LHCN-M2 (cell line): ENCODE measurements at regions not wholly inside any gene's neighbourhood (a gene's known extent, or its start where the extent isn't known, plus 50 kb on each side); places are given as distances from the start of the nearest gene placed in this dataset.
"Not testable (repeated sequence)": the region's sequence is repeated elsewhere in the genome, so short reads cannot be mapped to it uniquely, and the experiment has no call there.

Source experiments
- DNase-seq: peaks from one replicate; pipeline ENCODE4 v3.0.0-alpha.2; 2012; ENCODE audit warnings: low read depth

GRCh38 chr5:56388229-56388985 is 155.3 kb upstream of the ANKRD55 start:
- DNase-seq, result no peak

- no peak for DNase-seq
Measured at GRCh38 chr5:56386046-56386445, 152.9 kb upstream of the ANKRD55 start.

GRCh38 chr5:56384186-56384585 is 151.1 kb upstream of the ANKRD55 start:
- DNase-seq, result no peak

GRCh38 chr5:56383761-56384160 is 150.6 kb upstream of the ANKRD55 start:
- no peak for DNase-seq

DNA sequence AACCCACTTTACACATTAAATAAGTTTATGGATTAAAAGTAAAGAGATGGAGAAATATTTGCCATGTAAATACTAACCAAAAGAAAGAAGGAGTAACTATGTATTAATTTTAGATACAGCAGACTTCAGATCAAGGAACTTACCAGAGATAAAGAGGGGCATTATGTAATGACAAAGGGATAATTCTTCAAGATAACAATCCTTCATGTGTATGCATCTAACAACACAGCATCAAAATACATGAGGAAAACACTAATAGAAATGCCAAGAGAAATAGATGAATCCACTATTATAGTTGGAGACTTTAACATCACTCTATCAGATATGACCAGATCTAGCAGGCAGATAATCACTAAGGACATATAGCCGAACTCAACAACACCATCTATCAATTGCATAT is 149.8 kb upstream of the ANKRD55 start:
- DNase-seq, result no peak

DNA sequence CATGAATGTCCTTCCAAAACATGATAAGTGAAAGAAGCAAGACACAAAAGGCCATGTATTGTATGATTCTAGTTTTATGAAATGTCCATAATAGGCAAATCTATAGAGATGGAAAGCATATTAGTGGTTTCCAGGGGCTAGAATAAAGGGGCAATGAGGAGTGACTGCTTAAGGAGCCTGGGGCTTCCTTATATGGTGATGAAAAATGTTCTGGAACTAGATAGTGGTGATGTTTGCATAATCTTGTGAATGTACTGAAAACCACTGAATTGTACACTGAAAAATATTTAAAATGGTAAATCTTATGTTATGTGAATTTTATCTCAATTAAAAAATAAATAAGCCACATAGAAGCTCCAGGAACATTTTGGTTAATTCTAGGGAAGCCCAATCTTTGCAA is 144.4 kb upstream of the ANKRD55 start:
- no peak for DNase-seq

- DNase-seq, result no peak
Measured at GRCh38 chr5:56376128-56376527, 143.0 kb upstream of the ANKRD55 start.

DNA sequence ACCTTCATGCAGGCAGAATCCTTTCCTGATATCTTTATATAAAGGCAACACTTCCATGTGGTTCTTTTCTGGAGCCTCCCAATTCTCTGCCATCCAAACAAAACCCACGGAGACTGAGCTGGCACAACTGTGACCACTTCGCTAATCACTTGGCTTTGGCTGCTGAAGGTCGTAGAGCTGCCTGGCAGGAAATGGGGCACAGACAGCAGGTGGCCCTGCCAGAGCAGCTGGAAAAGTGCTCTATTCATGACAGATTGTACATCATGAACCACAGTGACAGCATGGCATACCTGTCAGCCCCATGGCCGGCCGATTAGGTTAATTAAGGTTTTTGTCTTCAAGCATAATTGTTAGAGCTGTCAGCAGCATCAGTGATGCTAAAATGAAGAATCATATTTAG is 141.9 kb upstream of the ANKRD55 start:
- DNase-seq, result peak; percentile 12

- not testable (repeated sequence) for DNase-seq
Measured at GRCh38 chr5:56372491-56372890, 139.4 kb upstream of the ANKRD55 start.

GRCh38 chr5:56369361-56369811 is 136.3 kb upstream of the ANKRD55 start:
- DNase-seq, result peak; percentile 61

GRCh38 chr5:56367748-56368147 is 134.6 kb upstream of the ANKRD55 start:
- DNase-seq, result no peak

- DNase-seq, result no peak
Measured at GRCh38 chr5:56366986-56367385, 133.9 kb upstream of the ANKRD55 start.

DNA sequence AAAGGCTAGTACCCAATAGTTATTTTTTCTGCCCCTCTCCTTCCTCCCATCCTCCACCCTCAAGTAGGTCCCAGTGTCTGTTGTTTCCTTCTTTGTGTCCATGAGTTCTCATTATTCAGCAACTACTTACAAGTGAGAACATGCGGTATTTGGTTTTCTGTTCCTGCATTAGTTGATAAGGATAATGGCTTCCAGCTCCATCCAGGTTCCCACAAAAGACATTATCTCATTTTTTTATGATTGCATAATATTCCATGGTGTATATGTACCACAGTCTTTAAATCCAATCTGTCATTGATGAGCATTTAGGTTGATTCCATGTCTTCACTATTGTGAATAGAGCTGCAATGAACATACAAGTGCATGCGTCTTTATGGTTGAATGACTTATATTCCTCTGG is 128.3 kb upstream of the ANKRD55 start:
- DNase-seq, result no peak

DNA sequence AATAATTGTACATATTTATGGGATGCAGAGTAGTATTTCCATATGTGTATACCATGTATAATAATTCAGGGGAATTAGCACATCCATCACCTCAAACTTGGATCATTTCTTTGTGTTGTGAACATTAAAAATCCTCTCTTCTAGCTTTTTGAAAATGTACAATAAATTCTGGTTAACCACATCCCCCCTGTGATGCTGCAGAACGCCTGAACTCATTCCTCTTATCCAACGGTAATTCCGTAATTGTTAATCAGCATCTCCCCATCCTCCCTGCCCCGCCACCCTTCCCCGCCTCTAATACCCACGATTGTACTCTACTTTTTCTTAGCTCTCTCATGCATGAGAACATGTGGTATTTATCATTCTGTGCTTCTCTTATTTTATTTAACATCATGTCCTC is 127.7 kb upstream of the ANKRD55 start:
- DNase-seq, result no peak

DNA sequence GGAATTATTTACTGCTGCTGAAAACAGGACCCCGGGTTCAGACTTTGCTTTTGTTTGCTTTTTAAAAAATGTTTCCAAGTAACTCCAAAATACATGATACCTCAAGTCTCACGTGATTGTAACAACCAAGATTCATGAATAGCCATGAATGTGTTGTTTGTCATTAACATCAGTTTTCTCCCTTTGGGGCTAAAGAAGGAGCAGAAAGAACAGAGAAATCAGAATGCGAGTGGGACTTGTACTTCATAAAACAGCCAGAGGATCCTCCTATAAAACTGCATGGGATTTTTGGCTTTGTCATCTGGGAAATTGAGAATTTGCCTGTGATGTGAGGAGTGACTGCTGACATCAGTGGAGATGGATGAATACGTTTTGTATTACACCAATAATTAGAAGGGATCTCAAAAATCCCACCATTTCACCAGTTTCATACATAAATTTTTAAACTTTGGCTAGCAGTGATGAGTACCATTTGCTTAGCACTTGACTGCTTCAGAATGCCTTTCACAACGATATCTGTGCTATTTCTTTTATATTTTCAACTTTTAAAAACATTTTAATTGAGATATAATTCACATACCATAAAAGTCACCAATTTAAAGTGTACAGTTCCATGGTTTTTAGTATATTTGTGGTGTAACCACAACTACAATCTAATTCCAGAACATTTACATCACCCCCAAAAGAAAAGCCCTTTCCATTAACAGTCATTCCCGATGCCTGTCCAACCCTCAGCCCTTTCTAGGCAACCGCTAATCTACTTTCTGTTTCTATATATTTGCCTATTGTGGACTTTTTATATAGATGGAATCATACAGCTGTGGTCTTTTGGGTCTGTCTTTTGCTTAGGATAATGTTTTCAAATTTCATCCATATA is 126.9 kb upstream of the ANKRD55 start:
- no peak for DNase-seq

GRCh38 chr5:56358703-56359681 is 125.9 kb upstream of the ANKRD55 start:
- peak; percentile 89 for DNase-seq

DNA sequence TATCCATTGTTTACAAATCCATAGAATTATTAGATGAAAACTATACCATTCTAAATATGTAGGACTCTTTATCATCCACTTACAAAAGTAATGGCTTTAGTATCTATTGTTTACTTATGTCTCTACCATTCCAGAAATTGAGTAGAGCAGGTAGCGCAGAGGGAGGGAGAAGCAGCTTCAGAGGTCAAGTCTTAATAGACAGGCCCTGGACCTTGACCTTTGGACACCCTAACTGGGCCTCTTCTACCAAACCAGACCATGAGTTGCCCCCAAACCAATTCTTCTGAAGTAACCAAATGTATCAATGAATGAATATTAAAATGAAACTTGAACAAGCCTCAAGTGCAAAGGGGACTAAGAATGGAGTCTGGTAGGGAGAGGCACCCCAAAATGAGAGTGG is 124.9 kb upstream of the ANKRD55 start:
- DNase-seq, result no peak

- DNase-seq, result no peak
Measured at GRCh38 chr5:56357426-56357825, 124.3 kb upstream of the ANKRD55 start.

- DNase-seq, result no peak
Measured at GRCh38 chr5:56356836-56357160, 123.7 kb upstream of the ANKRD55 start.

- DNase-seq, result no peak
Measured at GRCh38 chr5:56356121-56356835, 123.1 kb upstream of the ANKRD55 start.

DNA sequence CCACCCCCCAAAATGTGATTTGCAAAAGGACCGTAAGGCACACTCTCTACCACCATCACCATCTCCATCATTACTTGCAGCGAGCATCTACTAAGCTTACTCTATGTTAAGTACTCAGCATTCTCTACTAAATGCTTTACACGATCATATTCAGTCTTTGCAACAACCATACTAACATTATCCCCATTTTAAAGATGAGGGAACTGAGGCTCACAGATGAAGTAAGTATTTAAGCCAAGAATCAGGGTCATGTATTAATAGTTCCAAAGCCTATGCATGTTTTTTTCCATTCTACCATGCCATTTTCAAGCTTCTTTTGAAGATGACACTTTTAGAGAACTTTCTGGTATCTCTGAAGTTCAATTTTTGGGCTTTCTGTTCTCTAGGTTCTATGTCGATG is 121.7 kb upstream of the ANKRD55 start:
- no peak for DNase-seq
